ENCODE measurements at regions not wholly inside any gene's neighbourhood (a gene's known extent, or its start where the extent isn't known, plus 50 kb on each side); places are given as distances from the start of the nearest gene placed in this dataset.

DNA sequence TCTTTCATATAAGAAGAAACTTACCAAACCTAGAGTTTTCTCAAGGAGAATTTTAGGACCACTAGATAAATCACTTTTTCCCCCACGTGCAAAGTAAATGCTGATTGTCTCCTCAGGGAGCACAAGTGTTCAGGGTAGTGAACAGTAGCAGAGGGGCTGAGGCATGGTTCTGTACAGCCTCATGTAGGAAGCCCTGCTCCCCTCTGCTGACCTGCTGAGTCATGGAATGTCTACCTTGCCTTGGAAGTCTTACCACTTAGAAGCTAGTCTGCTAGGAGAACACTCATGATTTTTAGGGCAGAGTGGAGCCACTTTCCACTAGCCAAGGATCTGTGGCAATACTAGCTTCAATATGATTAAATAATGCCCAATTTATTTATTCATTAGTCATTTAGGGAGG is 2120.6 kb upstream of the RAG2 start:
- ChIA-PET POLR2A (no interaction called here), CTCF (no interaction called here)
- DNase-seq (ENCODE audit: low read depth in 1 of 2, low spot score in 1 of 2), result no peak

DNA sequence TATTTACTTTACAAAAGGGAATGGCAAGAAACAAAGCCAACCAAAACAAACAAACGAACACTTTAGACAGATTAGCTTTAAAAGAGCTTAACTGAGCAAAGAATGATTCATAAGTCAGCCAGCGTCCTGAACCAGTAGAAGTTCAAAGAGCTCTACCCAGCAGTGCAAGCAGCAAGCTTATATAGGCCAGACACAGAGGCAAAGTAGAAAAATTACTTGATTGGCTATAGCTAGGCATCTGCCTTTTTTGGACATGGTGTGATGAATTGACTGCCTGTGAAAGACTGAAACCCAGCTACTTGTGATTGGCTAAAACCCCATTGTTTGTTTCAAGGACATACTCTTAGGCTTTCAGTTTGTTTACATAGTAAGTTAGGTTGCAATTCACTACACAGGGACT is 2120.0 kb upstream of the RAG2 start:
- TF ChIP-seq ZNF302 (CRISPR knock-in tag; IDR thresholded peaks at IDR 0.05), result no peak
- no peak for TF ChIP-seq RNF2 (IDR thresholded peaks at IDR 0.05; ENCODE audit: borderline replicate concordance, low read depth)
- TF ChIP-seq MAFK (IDR thresholded peaks at IDR 0.05; ENCODE audit: partially characterized antibody), result no peak
- TF ChIP-seq CHD2 (IDR thresholded peaks at IDR 0.05; ENCODE audit: low read length, partially characterized antibody), result no peak
- no peak for TF ChIP-seq RARB (CRISPR knock-in tag; IDR thresholded peaks at IDR 0.05)
- TF ChIP-seq NR3C1 (IDR thresholded peaks at IDR 0.05), result no peak
- no peak for TF ChIP-seq JUN (IDR thresholded peaks at IDR 0.05)
- no peak for TF ChIP-seq KDM1A (IDR thresholded peaks at IDR 0.05; ENCODE audit: low read depth)
- TF ChIP-seq ZC3H11A (IDR thresholded peaks at IDR 0.05), result no peak
- TF ChIP-seq CHD4 (IDR thresholded peaks at IDR 0.05; ENCODE audit: borderline replicate concordance), result no peak
- no peak for TF ChIP-seq EP300 (IDR thresholded peaks at IDR 0.05)
- TF ChIP-seq, protein P1, sequence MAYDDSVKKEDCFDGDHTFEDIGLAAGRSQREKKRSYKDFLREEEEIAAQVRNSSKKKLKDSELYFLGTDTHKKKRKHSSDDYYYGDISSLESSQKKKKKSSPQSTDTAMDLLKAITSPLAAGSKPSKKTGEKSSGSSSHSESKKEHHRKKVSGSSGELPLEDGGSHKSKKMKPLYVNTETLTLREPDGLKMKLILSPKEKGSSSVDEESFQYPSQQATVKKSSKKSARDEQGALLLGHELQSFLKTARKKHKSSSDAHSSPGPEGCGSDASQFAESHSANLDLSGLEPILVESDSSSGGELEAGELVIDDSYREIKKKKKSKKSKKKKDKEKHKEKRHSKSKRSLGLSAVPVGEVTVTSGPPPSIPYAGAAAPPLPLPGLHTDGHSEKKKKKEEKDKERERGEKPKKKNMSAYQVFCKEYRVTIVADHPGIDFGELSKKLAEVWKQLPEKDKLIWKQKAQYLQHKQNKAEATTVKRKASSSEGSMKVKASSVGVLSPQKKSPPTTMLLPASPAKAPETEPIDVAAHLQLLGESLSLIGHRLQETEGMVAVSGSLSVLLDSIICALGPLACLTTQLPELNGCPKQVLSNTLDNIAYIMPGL (CRISPR knock-in tag; IDR thresholded peaks at IDR 0.05; ENCODE audit: borderline replicate concordance), result no peak
- no peak overlapping the region for H3K4me2 ChIP-seq
- ATAC-seq (no peak), FAIRE-seq (no peak), DNase-seq (ENCODE audit: low read depth in 1 of 2, low spot score in 1 of 2) (peak in 1 of 2 experiments; percentile 0)
- peaks cover 2% of the 10 kb centered on the region; the same call in 1 of the 3 replicates for H3K9me3 ChIP-seq
- 1% methylated on average over 2 of the region's 2 CpGs for WGBS (ENCODE audit: missing lambda C conversion rate)
- no peaks in the 10 kb centered on the region for H3K4me1 ChIP-seq
- ChIA-PET CTCF (no interaction called here), POLR2A (no interaction called here)
- no peak overlapping the region for H3K4me3 ChIP-seq
- H3K27ac ChIP-seq, result no peak overlapping the region

More for the DNA sequence above, 2120.6 kb upstream of the RAG2 start:
- ATAC-seq (no peak), FAIRE-seq (no peak)
- Histone ChIP-seq H3K9me3 (peaks cover 4% of the 10 kb centered on the region; the same call in 1 of the 3 replicates), H3K4me1 (no peaks in the 10 kb centered on the region), H3K4me3 (no peak overlapping the region), H3K27ac (no peak overlapping the region), H3K4me2 (no peak overlapping the region)
- TF ChIP-seq ZFP36 (IDR thresholded peaks at IDR 0.05; ENCODE audit: borderline replicate concordance, partially characterized antibody), result no peak
- no peak for TF ChIP-seq CHD4 (IDR thresholded peaks at IDR 0.05; ENCODE audit: borderline replicate concordance)
- no peak for TF ChIP-seq CHD2 (IDR thresholded peaks at IDR 0.05; ENCODE audit: low read length, partially characterized antibody)
- TF ChIP-seq, protein P1 (CRISPR knock-in tag; IDR thresholded peaks at IDR 0.05; ENCODE audit: borderline replicate concordance), result no peak
- TF ChIP-seq HOXB5 (CRISPR knock-in tag; IDR thresholded peaks at IDR 0.05), result no peak
- 0% methylated on average over 1 of the region's 1 CpG for WGBS (ENCODE audit: missing lambda C conversion rate)

DNA sequence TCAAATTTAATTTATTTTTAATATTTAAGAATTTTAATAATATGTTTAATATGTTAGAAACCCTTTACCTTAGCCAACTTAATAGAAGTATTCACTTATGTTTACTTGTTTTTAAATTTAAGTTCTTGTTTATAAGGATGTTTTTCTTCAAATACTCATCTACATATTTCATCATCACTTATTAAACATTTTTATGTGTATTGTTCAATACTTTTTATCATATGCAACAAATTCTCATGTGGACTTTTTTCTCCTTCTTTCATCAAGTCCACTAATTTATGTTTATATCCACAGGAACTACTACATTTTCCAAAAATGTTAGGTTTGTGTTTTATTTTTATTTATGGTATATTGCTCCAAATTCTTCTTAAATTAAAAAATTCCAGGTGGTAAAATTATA is 2113.1 kb upstream of the RAG2 start:
- POLR2A ChIA-PET, result no interaction called here
- no peaks in the 10 kb centered on the region; the same call in 2 of the 3 replicates for H3K9me3 ChIP-seq
- TF ChIP-seq, protein P2, sequence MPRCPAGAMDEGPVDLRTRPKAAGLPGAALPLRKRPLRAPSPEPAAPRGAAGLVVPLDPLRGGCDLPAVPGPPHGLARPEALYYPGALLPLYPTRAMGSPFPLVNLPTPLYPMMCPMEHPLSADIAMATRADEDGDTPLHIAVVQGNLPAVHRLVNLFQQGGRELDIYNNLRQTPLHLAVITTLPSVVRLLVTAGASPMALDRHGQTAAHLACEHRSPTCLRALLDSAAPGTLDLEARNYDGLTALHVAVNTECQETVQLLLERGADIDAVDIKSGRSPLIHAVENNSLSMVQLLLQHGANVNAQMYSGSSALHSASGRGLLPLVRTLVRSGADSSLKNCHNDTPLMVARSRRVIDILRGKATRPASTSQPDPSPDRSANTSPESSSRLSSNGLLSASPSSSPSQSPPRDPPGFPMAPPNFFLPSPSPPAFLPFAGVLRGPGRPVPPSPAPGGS (IDR thresholded peaks at IDR 0.05), result no peak
- TF ChIP-seq, protein P3, sequence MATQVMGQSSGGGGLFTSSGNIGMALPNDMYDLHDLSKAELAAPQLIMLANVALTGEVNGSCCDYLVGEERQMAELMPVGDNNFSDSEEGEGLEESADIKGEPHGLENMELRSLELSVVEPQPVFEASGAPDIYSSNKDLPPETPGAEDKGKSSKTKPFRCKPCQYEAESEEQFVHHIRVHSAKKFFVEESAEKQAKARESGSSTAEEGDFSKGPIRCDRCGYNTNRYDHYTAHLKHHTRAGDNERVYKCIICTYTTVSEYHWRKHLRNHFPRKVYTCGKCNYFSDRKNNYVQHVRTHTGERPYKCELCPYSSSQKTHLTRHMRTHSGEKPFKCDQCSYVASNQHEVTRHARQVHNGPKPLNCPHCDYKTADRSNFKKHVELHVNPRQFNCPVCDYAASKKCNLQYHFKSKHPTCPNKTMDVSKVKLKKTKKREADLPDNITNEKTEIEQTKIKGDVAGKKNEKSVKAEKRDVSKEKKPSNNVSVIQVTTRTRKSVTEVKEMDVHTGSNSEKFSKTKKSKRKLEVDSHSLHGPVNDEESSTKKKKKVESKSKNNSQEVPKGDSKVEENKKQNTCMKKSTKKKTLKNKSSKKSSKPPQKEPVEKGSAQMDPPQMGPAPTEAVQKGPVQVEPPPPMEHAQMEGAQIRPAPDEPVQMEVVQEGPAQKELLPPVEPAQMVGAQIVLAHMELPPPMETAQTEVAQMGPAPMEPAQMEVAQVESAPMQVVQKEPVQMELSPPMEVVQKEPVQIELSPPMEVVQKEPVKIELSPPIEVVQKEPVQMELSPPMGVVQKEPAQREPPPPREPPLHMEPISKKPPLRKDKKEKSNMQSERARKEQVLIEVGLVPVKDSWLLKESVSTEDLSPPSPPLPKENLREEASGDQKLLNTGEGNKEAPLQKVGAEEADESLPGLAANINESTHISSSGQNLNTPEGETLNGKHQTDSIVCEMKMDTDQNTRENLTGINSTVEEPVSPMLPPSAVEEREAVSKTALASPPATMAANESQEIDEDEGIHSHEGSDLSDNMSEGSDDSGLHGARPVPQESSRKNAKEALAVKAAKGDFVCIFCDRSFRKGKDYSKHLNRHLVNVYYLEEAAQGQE (IDR thresholded peaks at IDR 0.05), result no peak
- no peak for TF ChIP-seq HOXB5 (CRISPR knock-in tag; IDR thresholded peaks at IDR 0.05)
- TF ChIP-seq TFCP2L1 (CRISPR knock-in tag; IDR thresholded peaks at IDR 0.05), result no peak
- no peak for TF ChIP-seq EP300 (IDR thresholded peaks at IDR 0.05)
- TF ChIP-seq TP53 (CRISPR knock-in tag; IDR thresholded peaks at IDR 0.05), result no peak
- no peak for TF ChIP-seq CBX2 (IDR thresholded peaks at IDR 0.05; ENCODE audit: borderline replicate concordance, low read depth)
- TF ChIP-seq MYC (IDR thresholded peaks at IDR 0.05; ENCODE audit: borderline replicate concordance, low read length), result no peak
- TF ChIP-seq ZNF302 (CRISPR knock-in tag; IDR thresholded peaks at IDR 0.05), result no peak
- no peak for TF ChIP-seq CEBPB (IDR thresholded peaks at IDR 0.05)
- TF ChIP-seq EHF (CRISPR knock-in tag; IDR thresholded peaks at IDR 0.05), result no peak
- TF ChIP-seq POLR2AphosphoS2 (conservative IDR thresholded peaks at IDR 0.05; ENCODE audit: low read length), result no peak
- TF ChIP-seq ZC3H11A (IDR thresholded peaks at IDR 0.05), result no peak
- TF ChIP-seq, protein P1 (CRISPR knock-in tag; IDR thresholded peaks at IDR 0.05; ENCODE audit: borderline replicate concordance), result no peak
- TF ChIP-seq RCOR1 (IDR thresholded peaks at IDR 0.05; ENCODE audit: low read depth, low read length), result no peak

More for the DNA sequence above, 2113.1 kb upstream of the RAG2 start:
- ATAC-seq (no peak), DNase-seq (ENCODE audit: low read depth in 1 of 2, low spot score in 1 of 2) (no peak), FAIRE-seq (no peak)
- Histone ChIP-seq H3K4me1 (no peaks in the 10 kb centered on the region), H3K4me2 (no peak overlapping the region), H3K4me3 (no peak overlapping the region), H3K27ac (no peak overlapping the region)
- CTCF ChIA-PET, result no interaction called here
